ENCODE measurements at regions not wholly inside any gene's neighbourhood (a gene's known extent, or its start where the extent isn't known, plus 50 kb on each side); places are given as distances from the start of the nearest gene placed in this dataset.

DNA sequence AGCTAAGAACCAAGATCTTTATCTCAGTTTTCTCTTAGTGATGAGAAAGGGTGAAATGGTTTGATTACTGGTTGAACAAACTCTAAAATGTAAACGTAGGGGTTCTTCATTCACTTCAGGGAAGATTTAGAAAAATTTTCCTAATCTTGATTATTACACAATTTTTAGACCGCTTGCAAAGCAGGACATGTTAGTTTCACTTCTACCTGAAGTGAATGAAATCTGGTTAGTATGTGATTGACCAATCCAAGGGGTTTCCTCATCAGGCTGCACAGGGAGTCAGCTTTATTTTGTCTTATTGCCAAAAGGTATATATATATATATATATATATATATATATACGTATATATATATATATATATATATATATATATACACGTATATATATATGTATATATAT is 740.4 kb downstream of the TUSC7 start (continued):
- TF ChIP-seq SIX5 (IDR thresholded peaks at IDR 0.05; ENCODE audit: low read depth, low read length) (no peak), JUN (IDR thresholded peaks at IDR 0.05; ENCODE audit: low read depth, low read length) (no peak), KDM4A (IDR thresholded peaks at IDR 0.05; ENCODE audit: low read depth, low read length, severe bottlenecking) (no peak), POLR2A (IDR thresholded peaks at IDR 0.05; ENCODE audit: control extremely low read depth in 1 of 2, low read depth in 2 of 2, low read length in 2 of 2) (no peak)
